IPS-NIHi7 (cell line): ENCODE measurements at regions not wholly inside any gene's neighbourhood (a gene's known extent, or its start where the extent isn't known, plus 50 kb on each side); places are given as distances from the start of the nearest gene placed in this dataset.
A peak's percentile ranks its signal among the peaks of the same experiment; 100 is the strongest.
"Not testable (repeated sequence)": the region's sequence is repeated elsewhere in the genome, so short reads cannot be mapped to it uniquely, and the experiment has no call there.

Experiments
- DNase-seq: peaks from one replicate; pipeline ENCODE4 v3.0.0; 2012; ENCODE audit warnings: mixed read lengths; ENCODE audit errors: extremely low spot score

DNA sequence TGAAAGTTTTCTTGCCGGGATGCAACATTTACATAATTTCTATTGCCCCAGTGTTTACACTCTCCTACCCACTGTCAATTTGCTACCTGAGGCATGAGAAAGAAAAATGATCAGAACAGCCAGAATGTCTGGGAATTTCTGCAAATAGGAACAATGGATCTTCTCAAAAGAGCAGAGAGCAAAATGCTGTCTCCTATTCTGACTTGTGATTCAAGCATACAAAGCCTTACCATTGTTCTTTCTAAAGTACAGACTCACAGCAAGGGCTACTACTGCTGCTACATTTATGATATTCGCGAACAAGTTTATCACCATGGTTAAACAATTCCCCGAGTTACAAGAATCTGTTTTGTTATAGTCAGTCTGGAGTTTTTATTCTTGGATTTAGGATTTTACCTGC, 329.9 kb upstream of the CELF2 start:
- DNase-seq: no peak

DNA sequence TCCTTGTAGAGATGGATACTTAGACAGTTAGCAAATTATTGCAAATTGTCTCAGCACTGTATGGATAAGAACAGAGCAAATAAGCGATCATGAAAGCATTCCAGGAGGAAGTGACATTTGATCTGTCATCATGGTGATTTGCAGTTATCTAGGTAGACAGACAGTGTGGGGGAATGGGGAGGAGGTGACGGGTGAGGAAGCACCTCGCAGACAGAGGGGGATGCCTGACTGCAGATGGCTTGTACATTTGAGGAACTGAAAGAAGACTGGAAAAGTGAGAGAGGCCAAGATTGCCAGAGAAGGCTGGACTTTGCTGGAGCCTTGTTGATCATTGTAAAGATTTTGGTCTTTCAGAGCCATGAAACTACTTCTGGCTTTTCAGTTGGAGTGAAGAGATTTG, 318.2 kb upstream of the CELF2 start:
- DNase-seq: no peak

DNA sequence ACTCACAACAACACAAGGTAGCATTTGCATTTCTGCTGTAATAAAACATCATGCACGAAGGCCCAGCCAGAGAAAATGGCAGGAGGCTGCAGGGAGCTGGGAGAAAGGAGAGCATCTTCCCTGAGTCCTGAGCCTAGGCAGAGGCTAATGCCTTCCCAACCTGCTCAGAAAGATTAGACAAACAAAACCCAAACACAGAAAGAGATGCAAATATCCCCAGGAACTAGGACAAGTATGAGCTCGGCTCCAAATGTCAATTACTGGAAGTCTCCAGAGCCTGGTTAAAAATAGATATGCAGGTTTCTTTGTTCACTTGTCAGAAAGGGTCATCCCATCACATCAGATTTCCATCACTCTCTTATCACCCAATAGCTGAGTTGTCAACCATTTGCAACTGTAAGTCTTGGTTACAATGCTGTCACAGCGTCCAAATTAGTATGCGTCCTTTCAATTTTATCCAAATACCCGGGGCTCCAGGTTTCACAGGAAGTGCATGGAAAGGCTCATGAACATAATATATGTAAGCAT, 316.5 kb upstream of the CELF2 start:
- DNase-seq: no peak

DNA sequence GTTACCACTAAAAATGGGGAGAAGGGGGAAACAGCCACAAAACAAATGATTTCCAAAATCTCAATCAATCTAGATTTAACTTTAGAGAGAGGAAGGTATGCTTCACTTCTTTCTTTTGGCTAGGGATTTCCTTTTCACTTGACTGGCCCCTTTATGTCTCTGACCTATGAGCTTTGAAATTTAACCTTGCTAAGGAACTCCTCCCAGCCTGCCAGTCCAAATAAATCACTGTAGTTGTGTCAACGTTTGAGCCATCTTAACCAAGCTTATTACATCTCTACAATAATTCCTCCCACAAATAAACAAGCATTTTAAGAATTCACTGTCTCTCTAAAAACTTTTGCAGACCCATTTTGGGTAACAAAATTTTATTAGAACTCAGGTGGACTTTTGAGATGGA, 315.5 kb upstream of the CELF2 start:
- no peak for DNase-seq

DNA sequence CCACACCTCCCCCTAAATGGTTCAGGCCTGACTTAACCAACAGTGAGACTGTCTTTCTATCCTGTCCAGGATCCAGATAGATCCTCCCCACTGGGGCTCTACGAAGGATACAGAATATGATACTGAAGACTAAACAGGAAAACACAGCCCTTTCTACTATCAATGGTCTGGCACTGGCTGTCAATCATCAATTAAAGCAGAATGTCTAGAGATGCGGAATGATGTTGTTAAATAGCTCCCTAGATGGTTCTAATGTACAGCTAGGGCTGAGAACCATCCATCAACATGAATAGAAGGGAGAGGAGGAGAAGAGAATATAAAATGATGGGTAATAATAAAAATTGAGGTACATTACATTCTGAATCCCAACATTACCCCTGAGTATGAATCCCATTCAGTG, 314.3 kb upstream of the CELF2 start:
- no peak for DNase-seq

DNA sequence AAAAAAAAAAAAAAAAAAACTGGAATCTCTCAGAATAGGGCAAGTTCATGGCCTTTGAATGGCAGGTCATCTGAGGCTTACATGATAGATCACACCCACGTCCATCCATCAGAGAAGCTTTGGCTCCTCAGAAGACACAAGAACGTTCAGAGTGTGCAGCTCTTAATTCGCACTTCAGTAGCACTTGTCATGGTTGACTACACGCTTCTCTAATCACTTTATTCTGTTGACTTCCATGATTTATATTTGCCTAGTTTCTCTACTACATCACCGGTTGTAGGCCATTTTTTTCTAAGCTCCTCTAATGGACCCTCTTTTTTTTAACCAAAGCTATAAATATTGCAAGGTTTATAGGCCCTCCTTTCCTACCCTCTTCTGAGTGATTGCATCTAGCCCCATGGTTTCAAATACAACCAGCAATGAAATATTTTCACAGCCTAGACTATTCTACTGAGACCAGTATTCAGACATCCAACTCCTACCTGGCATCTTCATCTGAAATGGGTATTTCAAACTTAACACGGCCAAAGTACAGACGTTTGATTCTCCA, 305.4 kb upstream of the CELF2 start:
- no peak for DNase-seq

DNA sequence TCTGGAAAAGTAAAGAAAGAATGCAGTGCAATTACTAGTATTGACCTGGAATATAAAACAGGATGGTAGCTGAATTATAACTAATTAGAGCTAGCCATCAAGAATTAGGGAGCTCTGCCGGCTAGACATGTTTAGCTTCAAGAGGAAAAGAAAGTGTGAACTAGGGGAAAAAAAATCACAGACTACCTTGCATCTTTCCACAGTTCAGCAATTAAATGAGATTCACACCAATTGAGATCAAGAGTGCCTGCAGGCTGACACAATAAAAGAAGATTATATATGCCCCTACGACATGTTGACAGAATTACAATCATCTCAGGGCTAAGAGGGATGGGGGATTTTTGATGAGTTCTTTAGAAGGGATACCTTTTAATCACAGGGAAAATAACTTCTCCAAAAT, 303.3 kb upstream of the CELF2 start:
- no peak for DNase-seq

DNA sequence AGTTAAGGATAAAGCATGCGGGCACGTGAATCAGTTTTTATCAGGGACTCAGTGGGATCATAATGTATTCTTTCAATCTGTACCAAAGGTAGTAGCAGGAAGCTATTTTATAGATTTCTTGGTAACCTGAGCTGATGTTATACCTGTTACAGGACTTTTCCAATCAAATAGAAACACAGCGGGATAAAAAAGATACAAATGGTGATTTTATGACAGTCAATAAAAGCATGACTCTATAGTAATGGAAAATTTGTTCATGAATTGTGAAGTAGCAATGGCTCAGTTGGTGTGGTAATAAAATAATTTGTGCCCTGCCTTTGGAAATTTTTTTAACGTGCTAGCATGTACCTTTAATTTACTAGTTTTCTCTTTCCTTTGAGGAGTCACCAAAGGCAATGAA, 300.7 kb upstream of the CELF2 start:
- no peak for DNase-seq

DNA sequence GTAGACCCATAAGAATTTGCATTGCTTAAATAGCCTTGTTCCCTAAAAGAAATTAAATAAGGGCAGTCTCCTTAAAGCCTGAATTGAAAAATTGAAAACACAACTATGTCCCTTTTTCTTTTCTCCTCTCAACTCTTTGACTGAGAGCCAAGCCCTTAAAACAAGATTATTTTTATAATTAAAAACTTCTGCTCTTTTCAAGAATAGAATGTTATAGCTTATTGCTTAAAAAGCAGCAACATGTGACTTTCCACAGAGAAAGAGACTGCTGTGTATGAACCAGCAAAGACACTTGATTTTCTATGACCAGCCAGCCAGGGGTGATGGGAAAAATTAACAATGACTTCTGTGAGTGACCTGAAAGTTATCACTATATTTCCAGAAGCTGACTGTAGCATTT, 295.2 kb upstream of the CELF2 start:
- DNase-seq: no peak

DNA sequence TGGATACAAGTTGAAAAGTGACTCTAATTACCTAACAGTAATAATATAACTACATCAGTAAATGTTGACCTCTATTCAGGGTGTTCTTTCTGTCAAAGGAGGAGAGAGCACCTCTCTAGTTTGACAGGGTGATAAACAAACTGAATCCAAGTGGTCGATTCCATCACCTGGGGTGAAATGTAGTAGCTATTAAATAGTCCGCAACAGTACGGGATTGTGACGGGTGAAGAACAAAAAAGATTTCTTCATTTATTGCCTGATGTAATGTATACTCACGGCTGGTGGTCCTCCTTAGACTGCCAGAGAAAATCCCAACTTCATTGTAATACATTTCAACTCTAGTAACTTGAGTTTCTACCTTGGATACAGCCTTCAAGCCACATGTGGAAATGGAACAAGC, 292.5 kb upstream of the CELF2 start:
- no peak for DNase-seq

DNA sequence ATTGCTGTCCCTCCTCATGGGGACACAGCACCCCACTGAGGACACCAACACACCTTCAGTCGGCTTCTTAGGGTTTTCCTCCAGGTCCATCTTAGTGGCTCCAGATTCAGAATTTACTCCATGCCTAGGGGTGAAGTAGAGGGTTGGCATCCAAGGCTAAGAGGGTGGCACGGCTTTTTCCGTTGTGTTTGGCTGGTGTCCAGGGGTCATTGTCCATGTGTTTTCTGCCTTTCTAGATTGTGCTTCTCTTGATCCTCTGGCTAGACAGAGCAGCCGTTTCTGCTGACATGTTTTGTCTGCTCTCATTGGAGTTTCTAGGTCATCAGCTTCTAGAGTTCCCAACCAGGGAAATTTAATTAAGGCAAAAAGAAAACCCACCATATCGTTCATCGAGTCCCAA, 291.6 kb upstream of the CELF2 start:
- no peak for DNase-seq

DNA sequence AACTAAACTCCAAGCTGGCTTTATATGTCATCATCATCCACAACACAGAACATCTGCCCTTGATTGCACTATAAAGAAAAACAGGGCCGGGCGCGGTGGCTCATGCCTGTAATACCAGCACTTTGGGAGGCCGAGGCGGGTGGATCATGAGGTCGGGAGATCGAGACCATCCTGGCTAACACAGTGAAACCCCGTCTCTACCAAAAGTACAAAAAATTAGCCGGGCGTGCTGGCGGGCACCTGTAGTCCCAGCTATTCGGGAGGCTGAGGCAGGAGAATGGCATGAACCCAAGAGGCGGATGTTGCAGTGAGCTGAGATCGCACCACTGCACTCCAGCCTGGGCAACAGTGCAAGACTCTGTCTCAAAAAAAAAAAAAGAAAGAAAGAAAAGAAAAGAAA, 290.3 kb upstream of the CELF2 start:
- DNase-seq: not testable (repeated sequence)

DNA sequence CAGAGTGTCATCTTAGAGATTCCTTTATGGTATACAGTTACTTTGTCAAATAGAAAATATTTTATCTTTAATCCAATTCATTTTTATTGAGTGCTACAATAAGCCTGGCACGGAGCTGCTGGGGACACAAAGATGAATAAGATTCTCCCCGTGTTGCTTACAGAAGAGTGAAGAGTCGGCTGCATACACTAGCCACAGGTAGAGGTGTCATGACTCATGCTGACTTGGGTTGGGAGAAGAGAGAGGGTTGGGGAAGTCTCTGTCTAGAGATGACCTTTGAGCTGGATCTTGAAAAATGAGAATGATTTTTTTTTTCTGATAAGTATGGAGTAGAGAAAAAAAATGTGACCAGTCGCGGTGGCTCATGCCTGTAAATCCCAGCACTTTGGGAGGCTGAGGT, 289.9 kb upstream of the CELF2 start:
- DNase-seq: no peak

DNA sequence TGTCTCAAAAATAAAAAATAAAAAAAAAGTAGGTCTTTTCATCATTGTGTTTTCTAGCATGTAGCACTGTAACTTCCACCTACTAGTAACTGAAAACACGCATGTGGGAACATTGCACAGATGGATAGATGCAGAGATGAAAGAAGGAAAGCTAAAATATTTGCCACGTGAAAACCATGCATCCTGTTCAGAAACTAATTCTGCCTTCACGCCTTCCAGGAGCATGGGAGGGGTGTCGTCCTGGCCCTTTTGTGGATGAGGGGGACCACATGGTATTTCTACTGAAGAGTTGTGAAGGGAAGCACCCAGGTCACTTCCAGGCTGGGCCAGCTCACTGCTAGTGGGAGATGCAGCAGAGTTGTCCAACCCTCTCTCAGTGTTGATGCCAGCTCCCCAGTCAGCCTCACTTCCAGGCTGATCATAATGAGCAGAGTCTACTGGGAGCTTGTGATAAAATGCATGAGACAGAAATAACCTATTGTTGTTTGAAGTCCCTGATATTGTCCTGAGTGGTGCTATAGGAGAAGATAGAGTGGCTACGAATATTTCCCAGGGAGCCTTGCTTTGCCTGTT, 287.1 kb upstream of the CELF2 start:
- DNase-seq: no peak

DNA sequence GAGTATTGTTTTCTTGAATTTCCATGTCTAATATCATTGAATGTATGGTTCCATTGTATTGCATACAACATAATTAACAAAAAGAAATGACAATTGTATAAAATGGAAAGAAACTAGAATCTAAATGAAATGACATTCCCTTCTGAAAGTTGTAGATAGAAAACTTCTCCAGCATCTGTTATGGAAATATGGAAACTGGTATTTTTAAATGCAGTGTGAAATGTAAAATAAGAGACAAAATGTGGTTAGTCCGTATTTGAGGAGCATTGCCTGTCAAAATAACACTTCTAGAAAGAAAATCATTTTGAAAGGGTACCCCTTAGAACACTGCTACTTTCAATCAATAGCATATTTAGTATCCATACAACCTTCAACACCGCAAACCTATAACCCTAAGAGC, 286.3 kb upstream of the CELF2 start:
- DNase-seq: no peak

DNA sequence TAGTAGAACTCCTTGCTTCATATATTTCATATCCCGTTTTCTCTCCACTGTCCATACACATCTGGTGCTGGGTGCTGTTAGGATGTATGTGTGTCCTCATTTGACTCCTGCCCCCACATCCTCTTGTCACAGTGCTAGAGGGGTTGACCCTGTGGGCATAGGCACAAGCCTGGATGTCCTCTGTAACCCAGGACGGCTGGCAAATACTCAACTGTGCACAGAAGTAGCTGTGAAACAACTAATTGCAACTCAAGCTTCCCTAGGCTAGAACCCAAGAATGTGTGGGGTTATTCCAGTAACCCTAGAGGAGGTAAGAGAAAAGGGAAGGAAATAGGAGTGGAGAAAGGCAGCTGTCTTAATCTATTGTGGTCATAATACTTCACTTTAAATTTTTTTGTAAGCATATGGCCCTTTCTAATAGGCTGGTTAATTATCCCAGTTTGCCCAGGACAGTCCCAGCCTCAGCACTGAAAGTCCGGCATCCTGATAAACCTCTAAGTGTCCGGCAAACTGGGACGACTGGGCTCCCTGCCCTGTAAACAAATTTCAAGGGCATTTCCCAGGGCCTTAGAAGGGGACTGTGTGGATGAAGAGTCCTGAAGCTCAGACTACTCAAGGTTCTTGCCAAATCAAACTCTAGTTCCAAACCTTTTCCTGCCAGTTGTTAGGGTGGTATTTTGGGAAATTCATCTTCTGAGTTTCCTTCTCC, 283.2 kb upstream of the CELF2 start:
- DNase-seq: no peak

DNA sequence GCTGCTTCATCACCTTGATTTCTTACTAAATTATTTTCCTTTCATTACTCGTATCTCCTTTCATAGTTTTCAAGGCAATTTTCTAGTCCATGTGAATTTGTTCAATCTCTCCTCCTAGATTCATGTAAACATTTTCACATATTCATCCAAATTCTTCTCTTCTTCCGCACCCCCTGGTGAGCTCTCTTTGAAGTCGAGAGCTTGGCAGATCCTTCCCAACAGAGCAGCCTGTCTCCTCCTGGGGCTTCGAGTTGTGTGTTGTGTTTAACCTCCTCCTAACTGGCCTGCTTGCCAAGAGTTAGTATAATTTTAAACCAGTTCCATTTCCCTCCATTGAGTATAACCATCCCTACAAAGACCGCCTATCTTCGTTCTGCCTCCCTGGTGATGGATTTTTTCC, 272.4 kb upstream of the CELF2 start:
- DNase-seq: peak; percentile 31

DNA sequence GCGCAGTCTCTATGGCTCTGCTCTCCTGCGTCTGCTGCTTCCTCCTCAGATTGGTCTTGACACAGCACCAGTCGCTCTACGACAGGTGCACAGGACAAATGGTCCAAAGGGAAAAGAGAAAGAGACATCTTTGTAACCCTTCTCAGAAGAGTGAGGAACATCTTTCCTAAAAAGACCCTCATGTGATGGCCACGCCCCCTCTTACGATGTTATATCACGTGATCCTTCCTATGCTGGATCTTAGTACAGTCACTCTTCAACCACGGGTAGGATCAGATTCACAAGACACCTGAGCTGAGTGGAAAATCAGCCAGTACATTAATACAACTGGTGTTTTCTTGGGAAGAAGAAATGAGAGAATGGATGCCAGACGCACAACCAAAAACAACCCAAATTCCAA, 262.2 kb upstream of the CELF2 start:
- DNase-seq: no peak

DNA sequence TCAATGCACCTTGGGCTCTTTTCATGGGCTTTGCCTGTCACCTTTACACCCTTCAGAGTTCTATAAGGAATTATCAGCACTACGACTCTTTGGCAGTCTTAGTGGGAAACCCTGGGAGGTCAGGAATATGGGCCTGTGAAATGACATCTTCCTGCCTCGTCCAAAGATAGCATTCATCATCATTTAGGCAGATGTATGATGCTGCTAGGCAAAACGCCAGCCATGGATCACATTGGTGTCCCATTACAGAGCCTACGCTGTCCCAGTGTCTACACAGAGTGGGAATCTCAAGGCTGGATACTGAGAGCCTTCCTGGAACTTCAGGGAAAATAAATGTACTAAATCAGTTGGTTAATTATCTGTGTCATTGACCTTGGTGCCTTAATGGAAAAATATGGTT, 259.4 kb upstream of the CELF2 start:
- DNase-seq: no peak

DNA sequence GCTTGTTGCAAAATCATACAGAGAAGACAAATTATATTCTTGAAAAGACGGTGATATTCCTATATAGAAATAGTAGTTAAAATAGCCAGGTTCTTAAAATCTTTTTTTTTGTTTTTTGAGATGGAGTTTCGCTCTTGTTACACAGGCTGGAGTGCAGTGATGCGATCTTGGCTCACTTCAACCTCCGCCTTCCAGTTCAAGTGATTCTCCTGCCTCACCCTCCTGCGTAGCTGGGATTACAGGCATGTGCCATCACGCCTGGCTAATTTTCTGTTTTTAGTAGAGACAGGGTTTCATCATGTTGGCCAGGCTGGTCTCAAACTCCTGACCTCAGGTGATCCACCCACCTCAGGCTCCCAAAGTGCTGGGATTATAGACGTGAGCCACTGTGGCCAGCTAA, 257.9 kb upstream of the CELF2 start:
- not testable (repeated sequence) for DNase-seq

DNA sequence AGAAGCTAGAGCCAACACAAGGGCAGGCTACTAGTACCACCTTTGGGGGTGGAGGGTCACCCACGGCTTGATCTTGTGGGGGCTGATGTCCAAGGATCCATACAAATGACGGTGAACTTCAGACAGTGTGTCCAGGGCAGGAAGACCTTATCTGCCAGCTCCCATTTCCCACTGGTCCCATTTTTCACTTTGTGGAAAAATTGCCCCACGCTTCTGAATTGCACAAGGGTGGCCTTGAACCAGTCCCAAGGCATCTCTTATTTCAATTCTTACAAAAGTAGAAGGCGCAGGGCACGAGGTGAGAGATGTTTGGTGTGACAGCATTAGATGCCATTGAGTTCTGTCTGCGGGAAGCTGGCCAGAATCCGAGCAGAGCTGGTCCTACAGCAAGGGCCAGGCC, 252.7 kb upstream of the CELF2 start:
- no peak for DNase-seq

DNA sequence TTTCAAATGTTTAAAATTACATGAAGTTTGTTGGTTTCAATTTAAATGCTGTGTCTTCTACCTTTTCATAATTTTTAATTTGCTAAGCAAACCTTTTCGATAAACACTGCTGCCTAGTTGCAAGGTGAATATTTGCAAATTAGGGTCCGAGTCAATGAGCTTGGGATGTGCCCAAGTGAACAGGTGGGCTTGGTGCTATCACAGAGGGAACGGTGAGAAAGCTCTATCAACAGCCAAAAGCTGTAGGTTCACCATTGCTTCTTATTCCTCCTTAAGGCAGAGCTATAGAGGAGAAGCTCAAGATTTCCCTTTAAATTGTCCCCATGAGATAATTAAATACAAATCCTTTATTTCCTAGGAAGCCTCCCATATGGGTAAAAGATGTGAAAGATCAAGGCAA, 245.3 kb upstream of the CELF2 start:
- DNase-seq: no peak

DNA sequence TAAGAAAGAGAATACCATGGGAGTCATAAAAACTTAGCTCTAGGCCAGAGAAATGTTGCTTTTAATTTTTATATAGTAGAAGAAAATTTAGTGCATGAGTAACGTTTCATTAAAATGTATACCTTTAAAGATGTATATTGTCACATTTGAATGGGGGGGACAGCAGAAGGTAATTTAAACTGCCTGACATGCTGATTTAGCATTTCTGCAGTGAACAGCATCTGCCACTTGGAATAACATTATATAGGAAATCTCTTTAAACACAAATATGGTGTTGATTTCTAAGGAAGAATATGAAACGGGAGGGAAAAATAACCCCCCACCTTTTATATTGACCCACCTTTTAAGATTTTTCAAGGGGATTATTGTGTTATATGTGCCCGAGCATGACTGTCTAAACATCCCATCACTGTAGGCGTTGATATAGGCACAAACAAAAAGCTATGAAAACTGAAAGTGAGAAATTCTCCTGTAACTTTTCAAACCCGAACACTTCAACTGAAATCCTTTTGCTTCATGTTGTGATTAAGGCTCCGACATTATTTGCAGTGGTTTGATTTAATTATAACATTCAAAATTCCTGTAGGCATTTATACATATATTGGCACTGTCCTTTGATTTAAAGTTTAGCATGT, 244.7 kb upstream of the CELF2 start:
- no peak for DNase-seq
